ENCODE measurements at regions not wholly inside any gene's neighbourhood (a gene's known extent, or its start where the extent isn't known, plus 50 kb on each side); places are given as distances from the start of the nearest gene placed in this dataset.

DNA sequence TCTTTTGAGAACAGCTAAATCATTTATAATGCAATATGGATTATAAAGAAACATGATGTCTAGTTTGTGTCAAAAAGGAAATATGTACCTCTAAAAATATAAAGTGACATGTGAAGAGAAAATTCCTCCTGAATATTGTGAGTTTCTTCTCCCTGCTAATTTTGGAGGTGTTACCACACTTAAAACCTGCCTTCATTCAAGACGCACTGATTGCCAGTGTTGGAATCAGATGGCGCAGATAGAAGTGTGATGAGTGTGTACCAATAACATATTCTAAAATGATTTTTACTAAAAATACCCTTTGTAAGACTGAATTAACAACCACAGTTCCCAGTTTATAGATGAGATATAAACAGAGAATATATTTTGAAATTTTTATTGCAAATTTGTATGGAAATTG is 681.8 kb upstream of the LRATD1 start:
- Histone ChIP-seq H3K4me1 (ENCODE audit: control insufficient read depth, insufficient read depth, low read length) (no peaks in the 10 kb centered on the region), H3K4me3 (ENCODE audit: low read depth in 2 of 2, low read length in 2 of 2) (no peak overlapping the region), H3K9me3 (ENCODE audit: control insufficient read depth, insufficient read depth, low read depth, low read length) (no peaks in the 10 kb centered on the region), H3K27ac (ENCODE audit: low read length) (no peak overlapping the region), H3K27me3 (ENCODE audit: control insufficient read depth, insufficient read depth, low read length) (no peaks in the 10 kb centered on the region), H3K36me3 (ENCODE audit: control insufficient read depth, insufficient read depth, low read length) (no peaks in the 10 kb centered on the region)
- TF ChIP-seq POLR2AphosphoS5 (IDR thresholded peaks at IDR 0.05; ENCODE audit: low read depth, low read length) (no peak), REST (IDR thresholded peaks at IDR 0.05; ENCODE audit: insufficient read depth in 1 of 2, low read depth in 2 of 2, low read length in 1 of 2) (no peak), TCF7L2 (IDR thresholded peaks at IDR 0.05; ENCODE audit: low read depth, low read length) (no peak), SIN3A (IDR thresholded peaks at IDR 0.05; ENCODE audit: borderline replicate concordance, insufficient read depth, low read depth, low read length) (no peak)
- TF ChIP-seq, protein P1, sequence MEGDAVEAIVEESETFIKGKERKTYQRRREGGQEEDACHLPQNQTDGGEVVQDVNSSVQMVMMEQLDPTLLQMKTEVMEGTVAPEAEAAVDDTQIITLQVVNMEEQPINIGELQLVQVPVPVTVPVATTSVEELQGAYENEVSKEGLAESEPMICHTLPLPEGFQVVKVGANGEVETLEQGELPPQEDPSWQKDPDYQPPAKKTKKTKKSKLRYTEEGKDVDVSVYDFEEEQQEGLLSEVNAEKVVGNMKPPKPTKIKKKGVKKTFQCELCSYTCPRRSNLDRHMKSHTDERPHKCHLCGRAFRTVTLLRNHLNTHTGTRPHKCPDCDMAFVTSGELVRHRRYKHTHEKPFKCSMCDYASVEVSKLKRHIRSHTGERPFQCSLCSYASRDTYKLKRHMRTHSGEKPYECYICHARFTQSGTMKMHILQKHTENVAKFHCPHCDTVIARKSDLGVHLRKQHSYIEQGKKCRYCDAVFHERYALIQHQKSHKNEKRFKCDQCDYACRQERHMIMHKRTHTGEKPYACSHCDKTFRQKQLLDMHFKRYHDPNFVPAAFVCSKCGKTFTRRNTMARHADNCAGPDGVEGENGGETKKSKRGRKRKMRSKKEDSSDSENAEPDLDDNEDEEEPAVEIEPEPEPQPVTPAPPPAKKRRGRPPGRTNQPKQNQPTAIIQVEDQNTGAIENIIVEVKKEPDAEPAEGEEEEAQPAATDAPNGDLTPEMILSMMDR (IDR thresholded peaks at IDR 0.05) = no peak
- no peak for ATAC-seq
- BruUV-seq (replicated peaks) = no TSS peak
- intact Hi-C loops (cut with micrococcal nuclease; ENCODE audit: unreplicated experiment) = no loop called here
- ChIA-PET CTCF (no interaction called here), POLR2A (no interaction called here)
- in situ Hi-C loops (cut with HindIII; ENCODE audit: low pct_unique_long_range_greater_than_20kb, low sequenced_read_pairs) = no loop called here
- no peak for DNase-seq (ENCODE audit: low read depth, low spot score)

GRCh38 chr2:13968811-13969210 is 663.7 kb upstream of the LRATD1 start:
- BruUV-seq (replicated peaks) = no TSS peak

More at GRCh38 chr2:13968811-13969210, 663.7 kb upstream of the LRATD1 start:
- no peaks in the 10 kb centered on the region for H3K36me3 ChIP-seq (ENCODE audit: control insufficient read depth, insufficient read depth, low read length)
- in situ Hi-C loops (cut with HindIII; ENCODE audit: low pct_unique_long_range_greater_than_20kb, low sequenced_read_pairs) (no loop called here), intact Hi-C loops (cut with micrococcal nuclease; ENCODE audit: unreplicated experiment) (no loop called here)
- H3K27me3 ChIP-seq (ENCODE audit: control insufficient read depth, insufficient read depth, low read length) = no peaks in the 10 kb centered on the region
- no peaks in the 10 kb centered on the region for H3K4me1 ChIP-seq (ENCODE audit: control insufficient read depth, insufficient read depth, low read length)
- H3K4me3 ChIP-seq (ENCODE audit: low read depth in 2 of 2, low read length in 2 of 2) = no peak overlapping the region
- no peak for ATAC-seq
- TF ChIP-seq SIN3A (IDR thresholded peaks at IDR 0.05; ENCODE audit: borderline replicate concordance, insufficient read depth, low read depth, low read length) (no peak), POLR2AphosphoS5 (IDR thresholded peaks at IDR 0.05; ENCODE audit: low read depth, low read length) (no peak), REST (IDR thresholded peaks at IDR 0.05; ENCODE audit: insufficient read depth in 1 of 2, low read depth in 2 of 2, low read length in 1 of 2) (no peak), TCF7L2 (IDR thresholded peaks at IDR 0.05; ENCODE audit: low read depth, low read length) (no peak)
- TF ChIP-seq, protein P1 (IDR thresholded peaks at IDR 0.05) = no peak
- POLR2A ChIA-PET = no interaction called here
- DNase-seq (ENCODE audit: low read depth, low spot score) = no peak
- H3K27ac ChIP-seq (ENCODE audit: low read length) = no peak overlapping the region
- H3K9me3 ChIP-seq (ENCODE audit: control insufficient read depth, insufficient read depth, low read depth, low read length) = no peaks in the 10 kb centered on the region
- CTCF ChIA-PET = no interaction called here

Measured in Panc1 (cell line).